Adipocyte (in vitro differentiated cells): ENCODE measurements at regions not wholly inside any gene's neighbourhood (a gene's known extent, or its start where the extent isn't known, plus 50 kb on each side); places are given as distances from the start of the nearest gene placed in this dataset.

Source experiments
- DNase-seq: peaks from one replicate; pipeline ENCODE4 v3.0.0-alpha.2; 2015; ENCODE audit warnings: low read depth
- H3K27me3 ChIP-seq: replicated peaks from 2 replicates; pipeline ENCODE4 v1.7.0; 2013; ENCODE audit warnings: mild to moderate bottlenecking, low read length, moderate library complexity; ENCODE audit not compliant: control insufficient read depth, insufficient read depth
- H3K36me3 ChIP-seq: 2 replicates; pipeline ENCODE4 v1.7.0; 2013; ENCODE audit warnings: low read length, mild to moderate bottlenecking, moderate library complexity; ENCODE audit not compliant: control insufficient read depth, insufficient read depth, severe bottlenecking
- H3K4me1 ChIP-seq: 2 replicates; pipeline ENCODE4 v1.7.0; 2013; ENCODE audit warnings: mild to moderate bottlenecking, low read length, moderate library complexity; ENCODE audit not compliant: control insufficient read depth, insufficient read depth
- H3K4me3 ChIP-seq: 2 replicates; pipeline ENCODE4 v1.7.0; 2013; ENCODE audit warnings: mild to moderate bottlenecking, low read length, moderate library complexity
- H3K9ac ChIP-seq: 2 replicates; pipeline ENCODE4 v1.7.0; 2013; ENCODE audit warnings: mild to moderate bottlenecking, low read length, moderate library complexity
- H3K9me3 ChIP-seq: 2 replicates; pipeline ENCODE4 v1.7.0; 2013; ENCODE audit warnings: mild to moderate bottlenecking, low read length, moderate library complexity; ENCODE audit not compliant: control insufficient read depth

GRCh38 chr7:106984034-106984433 is 60.5 kb upstream of the PRKAR2B start:
- Histone ChIP-seq H3K4me3 (no peak overlapping the region), H3K9me3 (no peaks in the 10 kb centered on the region), H3K27me3 (no peaks in the 10 kb centered on the region), H3K4me1 (peaks cover 29% of the 10 kb centered on the region), H3K36me3 (no peaks in the 10 kb centered on the region), H3K9ac (no peak overlapping the region)
- DNase-seq = no peak

- Histone ChIP-seq H3K4me1 (peaks cover 17% of the 10 kb centered on the region), H3K27me3 (no peaks in the 10 kb centered on the region), H3K4me3 (no peak overlapping the region), H3K36me3 (no peaks in the 10 kb centered on the region), H3K9me3 (no peaks in the 10 kb centered on the region), H3K9ac (no peak overlapping the region)
- no peak for DNase-seq
Observed at GRCh38 chr7:106986450-106986977, 58.0 kb upstream of the PRKAR2B start.

- no peaks in the 10 kb centered on the region for H3K9me3 ChIP-seq
- no peak for DNase-seq
- no peak overlapping the region for H3K4me3 ChIP-seq
- H3K27me3 ChIP-seq = no peaks in the 10 kb centered on the region
- peaks cover 17% of the 10 kb centered on the region for H3K4me1 ChIP-seq
- peak overlapping the region; percentile 76 for H3K9ac ChIP-seq
- H3K36me3 ChIP-seq = no peaks in the 10 kb centered on the region
Observed at GRCh38 chr7:106987777-106988176, 56.7 kb upstream of the PRKAR2B start.

- no peaks in the 10 kb centered on the region for H3K9me3 ChIP-seq
- no peak overlapping the region for H3K9ac ChIP-seq
- H3K4me3 ChIP-seq = no peak overlapping the region
- no peak for DNase-seq
- no peaks in the 10 kb centered on the region for H3K27me3 ChIP-seq
- no peaks in the 10 kb centered on the region for H3K36me3 ChIP-seq
- peaks cover 10% of the 10 kb centered on the region for H3K4me1 ChIP-seq
Observed at GRCh38 chr7:106992511-106992910, 52.0 kb upstream of the PRKAR2B start.
